ENCODE measurements at regions not wholly inside any gene's neighbourhood (a gene's known extent, or its start where the extent isn't known, plus 50 kb on each side); places are given as distances from the start of the nearest gene placed in this dataset.

- TF ChIP-seq ETV6 (conservative IDR thresholded peaks at IDR 0.05 in 1 of 2, IDR thresholded peaks at IDR 0.05 in 1 of 2; ENCODE audit: borderline replicate concordance in 1 of 2, low read depth in 1 of 2), result no peak
- no peak for TF ChIP-seq NR2C2 (IDR thresholded peaks at IDR 0.05; ENCODE audit: borderline replicate concordance, control insufficient read depth, insufficient read length, low read depth)
- no peak for TF ChIP-seq EED (IDR thresholded peaks at IDR 0.05; ENCODE audit: low read depth)
- no peak for TF ChIP-seq BCL11A (IDR thresholded peaks at IDR 0.05; ENCODE audit: low read depth, low read length)
- TF ChIP-seq BCL3 (IDR thresholded peaks at IDR 0.05; ENCODE audit: borderline replicate concordance, insufficient read depth, low read depth, low read length, poor library complexity, severe bottlenecking), result no peak
These were observed 87.7 kb upstream of the AMOTL1 start (continued) for GRCh38 chr11:94680426-94680825.

GRCh38 chr11:94681140-94681539 is 87.0 kb upstream of the AMOTL1 start:
- Histone ChIP-seq H2AFZ (ENCODE audit: control insufficient read depth, low read depth, low read length) (no peak overlapping the region), H3K4me3 (no peak overlapping the region), H3K79me2 (ENCODE audit: control insufficient read depth, insufficient read depth, low read length) (no peaks in the 10 kb centered on the region), H3K4me2 (ENCODE audit: control insufficient read depth, insufficient read depth) (no peak overlapping the region), H3K9me3 (replicated peaks; ENCODE audit: control insufficient read depth, insufficient read depth, low read length) (no peaks in the 10 kb centered on the region), H3K9ac (ENCODE audit: control insufficient read depth, insufficient read depth, low read length) (no peak overlapping the region), H3K27me3 (replicated peaks in 1 of 2; ENCODE audit: control insufficient read depth in 2 of 2, insufficient read depth in 2 of 2, low read length in 1 of 2) (no peaks in the 10 kb centered on the region; a peak in 2 of 4 replicates), H3K27ac (ENCODE audit: control insufficient read depth, insufficient read depth) (no peak overlapping the region), H3K4me1 (ENCODE audit: control insufficient read depth, insufficient read depth, low read length) (no peaks in the 10 kb centered on the region), H3K36me3 (ENCODE audit: control insufficient read depth in 2 of 2, insufficient read depth in 2 of 2, low read length in 1 of 2) (no peaks in the 10 kb centered on the region), H4K20me1 (ENCODE audit: control insufficient read depth, insufficient read depth) (no peaks in the 10 kb centered on the region)
- TF ChIP-seq ATF3 (IDR thresholded peaks at IDR 0.05; ENCODE audit: borderline replicate concordance, extremely low read depth, low read depth, low read length), result no peak
- no peak for TF ChIP-seq SPI1 (IDR thresholded peaks at IDR 0.05; ENCODE audit: borderline replicate concordance, insufficient read depth, low read depth, low read length)
- no peak for TF ChIP-seq SREBF1 (IDR thresholded peaks at IDR 0.05; ENCODE audit: low read length)
- TF ChIP-seq ZNF622 (IDR thresholded peaks at IDR 0.05), result no peak
- TF ChIP-seq STAT1 (conservative IDR thresholded peaks at IDR 0.05), result no peak
- intact Hi-C loops (cut with micrococcal nuclease; ENCODE audit: unreplicated experiment), result no loop called here
- no peak for ATAC-seq
- in situ Hi-C loops (cut with MboI), result no loop called here
- ChIA-PET POLR2A (no interaction called here), SMC1A (ENCODE audit: uncharacterized antibody, unreplicated experiment) (no interaction called here), CTCF (no interaction called here), RAD21 (ENCODE audit: unreplicated experiment) (no interaction called here)
- DNase-seq (ENCODE audit: low read depth, low spot score), result no peak
- WGBS (ENCODE audit: insufficient coverage, insufficient replicate concordance, low lambda C conversion rate, missing lambda C conversion rate), result 50% methylated on average over 1 of the region's 1 CpG
- no TSS peak for BruUV-seq (replicated peaks)
- no peak for FAIRE-seq

Measured in GM12878 (cell line).